ENCODE measurements at regions not wholly inside any gene's neighbourhood (a gene's known extent, or its start where the extent isn't known, plus 50 kb on each side); places are given as distances from the start of the nearest gene placed in this dataset.
A peak's percentile ranks its signal among the peaks of the same experiment; 100 is the strongest.

DNA sequence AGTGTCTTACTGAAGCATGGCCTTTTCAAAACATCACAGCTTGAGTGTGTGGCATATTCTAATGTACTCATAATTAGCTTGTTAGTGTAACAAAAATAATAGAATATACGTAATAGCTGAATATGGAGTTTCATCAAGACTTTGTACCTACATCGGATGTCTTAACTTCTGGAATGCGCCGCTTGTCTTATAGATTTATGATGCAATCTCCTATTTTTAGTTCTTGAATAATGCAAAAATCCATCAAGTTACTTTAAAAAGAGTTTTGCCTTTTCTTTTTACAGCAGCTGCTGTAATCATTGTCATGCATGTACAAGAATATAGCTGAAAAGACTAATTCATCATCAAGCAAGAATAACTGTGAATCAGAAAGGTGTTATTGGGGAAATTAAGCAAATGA is 140.7 kb upstream of the SCN7A start:
- no peak for DNase-seq

- DNase-seq = no peak
Observed at GRCh38 chr2:166632616-166633015, 138.6 kb upstream of the SCN7A start.

- DNase-seq = no peak
Observed at GRCh38 chr2:166628478-166629136, 134.6 kb upstream of the SCN7A start.

GRCh38 chr2:166627893-166628292 is 133.8 kb upstream of the SCN7A start:
- DNase-seq = no peak

GRCh38 chr2:166625670-166626069 is 131.6 kb upstream of the SCN7A start:
- no peak for DNase-seq

DNA sequence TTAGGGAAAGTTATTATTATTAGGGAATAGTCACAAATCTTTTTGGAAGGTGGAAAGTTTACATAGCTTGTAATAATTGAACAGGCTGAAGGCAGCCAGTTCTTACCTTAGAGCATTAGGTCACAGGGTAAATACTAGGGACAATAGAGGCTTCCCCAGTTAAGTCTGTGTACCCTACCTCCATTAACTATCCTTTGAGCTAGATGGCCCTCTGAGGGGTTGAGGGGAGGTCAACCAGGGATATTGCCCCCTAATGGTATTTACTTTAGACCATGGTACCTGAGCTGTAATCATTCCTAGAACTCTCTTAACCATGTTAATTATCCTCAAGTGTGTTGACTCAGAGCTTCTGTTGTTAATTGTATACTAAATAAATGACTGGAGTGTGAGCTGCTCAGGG is 120.5 kb upstream of the SCN7A start:
- DNase-seq = no peak

DNA sequence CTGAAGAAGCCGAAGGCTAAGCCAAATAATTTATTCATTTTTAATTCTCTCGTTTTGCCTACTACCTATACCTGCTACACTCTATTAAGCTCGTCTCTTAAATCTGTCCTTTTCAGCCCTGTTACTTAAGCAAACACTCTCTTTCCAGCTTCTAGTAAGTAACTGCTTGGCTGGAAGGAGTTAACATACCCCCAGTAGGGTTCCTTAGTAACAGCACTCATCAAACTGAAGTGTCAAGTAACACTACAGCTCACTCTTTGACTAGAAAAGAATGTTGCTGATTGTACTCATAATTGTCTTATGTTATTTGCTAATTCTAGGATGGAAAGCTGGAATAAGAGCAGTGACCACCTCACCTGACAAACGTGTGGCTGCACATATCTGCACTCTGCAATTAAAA is 120.0 kb upstream of the SCN7A start:
- no peak for DNase-seq

- no peak for DNase-seq
Observed at GRCh38 chr2:166613226-166613625, 119.2 kb upstream of the SCN7A start.

DNA sequence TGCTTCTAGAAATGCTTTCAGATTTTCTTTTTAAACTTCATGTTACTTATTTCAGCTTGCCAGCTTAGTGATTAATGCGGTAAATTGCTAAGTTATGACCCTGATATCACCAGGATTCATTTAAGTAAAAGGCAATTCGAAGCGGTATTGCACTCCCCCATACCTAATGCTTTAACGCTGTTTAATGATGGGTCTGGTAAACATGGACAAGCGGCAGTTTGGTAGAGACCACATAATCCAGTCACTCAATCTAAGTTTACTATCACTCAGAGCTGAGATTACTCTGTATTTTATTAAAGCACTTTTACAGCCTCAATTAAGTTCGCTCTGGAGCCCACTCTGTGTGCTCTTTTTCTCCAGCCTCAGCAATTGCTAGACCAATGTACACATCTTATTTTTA is 118.2 kb upstream of the SCN7A start:
- DNase-seq = no peak

- DNase-seq = no peak
Observed at GRCh38 chr2:166610913-166611305, 116.9 kb upstream of the SCN7A start.

DNA sequence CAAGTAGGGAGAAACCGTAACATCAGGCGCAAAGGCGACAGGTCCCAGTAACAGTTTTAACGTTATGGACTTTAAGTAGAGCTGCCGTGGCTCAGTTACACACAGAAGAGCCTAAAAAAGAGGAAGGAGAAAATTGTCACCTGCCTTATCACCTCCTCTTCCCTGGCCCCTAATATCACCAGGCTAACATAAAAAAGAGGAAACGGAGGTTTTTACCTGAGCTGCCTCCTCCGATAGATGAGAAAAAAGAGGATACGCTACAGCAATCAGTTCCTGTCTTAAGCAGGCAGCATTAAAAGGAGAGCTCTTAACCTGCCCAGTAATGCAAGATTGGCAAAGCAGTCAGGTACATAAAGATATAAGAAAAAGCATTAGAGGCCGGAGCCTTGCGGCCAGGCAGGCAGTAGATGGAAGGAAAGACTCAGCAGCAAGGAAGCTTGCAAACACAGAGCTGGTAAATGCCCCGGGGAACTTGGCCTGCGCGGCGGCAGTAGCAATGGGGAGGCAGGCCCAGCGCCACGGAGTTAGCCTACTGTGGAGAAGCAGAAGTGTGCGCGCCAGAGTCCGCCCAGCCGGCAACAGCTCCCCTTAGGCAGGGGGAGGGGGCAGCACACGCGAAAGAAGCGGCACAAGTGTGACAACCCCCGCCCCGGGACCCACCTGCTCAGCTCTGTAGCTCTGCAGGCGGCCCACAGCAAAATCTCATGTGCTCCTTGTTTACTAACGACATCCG is 116.3 kb upstream of the SCN7A start:
- peak; percentile 48 for DNase-seq

- no peak for DNase-seq
Observed at GRCh38 chr2:166609183-166609959, 115.3 kb upstream of the SCN7A start.

DNA sequence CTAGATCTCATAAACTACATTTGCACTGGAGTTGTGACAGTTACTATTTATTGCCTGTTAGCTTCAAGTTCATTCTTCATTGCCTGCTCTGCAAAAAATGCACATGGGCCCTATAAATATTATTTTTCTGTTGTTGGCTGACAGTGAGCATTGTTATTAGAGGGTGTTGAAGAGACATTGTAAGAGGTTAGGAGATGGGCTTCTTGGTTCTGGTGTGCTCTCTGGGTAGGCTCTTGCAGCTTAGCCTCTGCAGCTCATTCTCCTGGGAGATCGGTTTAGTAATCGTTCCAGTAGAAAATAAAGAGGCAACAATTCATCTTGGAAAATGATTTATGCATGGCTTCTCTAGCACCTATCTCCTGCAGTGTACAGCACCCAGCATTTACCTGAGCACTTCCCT is 113.8 kb upstream of the SCN7A start:
- DNase-seq = no peak

GRCh38 chr2:166593403-166593802 is 99.4 kb upstream of the SCN7A start:
- no peak for DNase-seq

DNA sequence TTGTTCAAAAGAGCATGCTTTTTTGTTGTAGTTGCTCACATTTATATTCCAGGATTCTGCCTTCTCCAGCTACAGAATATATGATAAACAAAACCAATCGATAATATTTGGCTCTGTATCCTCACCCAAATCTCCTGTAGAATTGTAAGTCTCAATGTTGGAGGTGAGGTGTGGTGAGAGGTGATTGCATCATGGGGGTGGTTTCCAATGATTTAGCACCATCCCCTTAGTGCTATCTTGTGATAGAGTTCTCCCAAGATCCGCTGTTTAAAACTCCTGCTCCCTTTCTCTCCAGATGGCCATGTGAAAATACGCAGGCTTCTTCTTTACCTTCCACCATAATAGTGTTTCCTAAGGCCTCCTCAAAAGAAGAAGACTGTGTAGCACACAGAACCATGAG is 98.7 kb upstream of the SCN7A start:
- no peak for DNase-seq

- no peak for DNase-seq
Observed at GRCh38 chr2:166591226-166591625, 97.2 kb upstream of the SCN7A start.

DNA sequence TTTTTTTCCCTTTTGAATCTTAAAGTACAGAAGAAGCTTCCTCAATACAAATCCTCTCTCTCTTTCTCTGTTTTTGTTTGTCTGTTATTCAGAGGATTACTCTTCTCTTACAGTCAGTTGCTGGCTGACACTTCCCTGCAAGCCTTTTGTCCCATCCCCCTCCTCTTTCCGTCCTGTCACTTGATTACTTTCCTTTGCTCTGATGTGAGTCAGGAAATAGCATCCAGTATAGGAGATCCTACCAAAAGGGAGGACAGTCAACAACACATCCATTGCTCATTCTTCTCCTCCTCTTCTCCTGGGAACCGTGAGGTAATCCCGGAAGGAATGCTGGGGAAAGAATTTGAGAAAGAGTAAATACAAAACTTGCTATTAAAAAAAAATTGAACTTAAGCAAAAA is 79.3 kb upstream of the SCN7A start:
- DNase-seq = peak; percentile 4

GRCh38 chr2:166572937-166573336 is 78.9 kb upstream of the SCN7A start:
- DNase-seq = no peak

DNA sequence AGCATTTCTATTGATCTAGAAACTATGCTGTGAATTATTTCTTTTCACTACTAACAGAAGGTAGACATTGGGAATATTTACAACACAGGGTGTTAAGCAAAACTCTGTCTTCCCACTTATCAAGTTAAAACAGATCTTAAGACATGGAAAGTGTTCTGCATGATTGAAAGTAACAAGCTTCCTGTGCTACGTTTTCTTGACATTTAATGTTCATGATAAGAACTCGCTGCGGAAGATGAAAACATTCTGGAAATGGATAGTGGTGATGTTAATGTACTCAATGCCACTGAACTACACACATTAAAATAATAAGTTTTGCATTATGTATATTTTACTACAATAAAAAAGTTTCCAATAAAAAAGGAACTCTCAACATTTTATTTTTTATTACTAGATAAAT is 74.4 kb upstream of the SCN7A start:
- no peak for DNase-seq

DNA sequence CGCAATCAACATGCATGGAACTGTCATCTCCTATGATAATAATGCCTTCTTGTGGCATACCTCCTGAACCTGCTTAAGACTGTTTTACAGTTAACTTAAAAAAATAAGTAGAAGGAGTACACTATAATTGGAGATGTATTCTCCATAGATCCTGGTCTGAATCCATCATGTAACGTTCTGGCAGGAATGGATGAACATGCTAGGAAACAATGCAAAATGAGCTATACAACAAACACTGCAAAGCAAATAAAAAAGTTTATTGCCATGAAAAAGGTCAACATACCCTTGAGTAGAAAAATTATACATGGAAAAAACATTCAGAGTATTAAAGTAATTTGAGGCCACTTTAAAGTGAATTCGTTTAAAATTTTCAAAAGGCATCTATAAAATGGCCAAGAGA is 71.5 kb upstream of the SCN7A start:
- DNase-seq = no peak

DNA sequence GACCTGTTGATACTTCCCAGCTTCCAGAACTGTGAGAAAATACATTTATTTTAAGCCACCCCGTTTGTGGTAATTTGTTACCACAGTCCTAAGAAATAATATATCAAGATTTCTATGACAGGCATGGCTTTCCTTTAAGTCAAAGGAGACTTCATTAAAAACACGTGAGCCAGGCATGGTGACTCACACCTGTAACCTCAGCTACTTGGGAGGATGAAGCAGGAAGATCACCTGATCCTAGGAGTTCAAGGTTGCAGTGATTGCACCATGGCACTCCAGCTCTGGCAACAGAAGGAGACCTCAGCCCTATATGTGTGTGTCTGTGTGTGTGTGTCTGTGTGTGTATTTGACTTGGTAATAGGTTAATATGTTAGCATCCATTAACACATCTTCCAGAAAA is 69.8 kb upstream of the SCN7A start:
- DNase-seq = no peak

DNA sequence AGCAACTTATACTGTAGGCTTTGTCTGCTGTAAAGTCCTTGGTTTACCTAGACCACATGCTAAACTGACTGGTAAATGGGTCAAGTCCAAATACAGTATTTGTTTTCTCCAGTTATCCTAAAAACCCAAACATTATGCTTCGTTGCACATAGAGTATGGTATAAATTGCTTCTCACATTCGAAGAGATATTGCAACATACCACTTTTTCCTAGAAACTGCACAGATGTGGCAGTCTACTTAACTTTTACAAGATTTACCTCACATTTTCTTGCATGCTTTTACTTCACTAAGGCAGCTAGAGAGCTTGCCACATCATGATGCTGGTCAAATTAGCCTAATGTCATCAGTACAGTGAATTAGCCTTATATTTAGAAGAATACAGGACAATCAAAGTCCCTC is 66.0 kb upstream of the SCN7A start:
- DNase-seq = no peak

DNA sequence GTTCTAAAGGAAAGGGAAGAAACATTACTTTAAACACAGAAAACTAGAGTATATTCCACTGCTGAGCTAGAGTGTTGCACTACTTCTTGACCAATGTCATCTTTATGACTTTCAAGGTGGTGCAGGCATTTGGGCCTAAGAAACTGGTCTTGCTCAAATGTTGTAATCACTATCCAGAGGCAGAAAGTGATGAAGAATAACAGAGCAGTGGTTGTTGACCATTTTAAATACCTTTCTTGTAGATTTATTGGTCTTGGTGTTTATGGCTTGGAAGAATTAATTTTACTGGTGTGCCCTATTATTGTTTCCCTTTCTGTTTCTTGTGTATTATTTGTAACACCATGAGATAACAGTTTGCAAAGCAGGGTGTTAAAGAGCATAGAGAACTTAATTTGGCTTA is 56.9 kb upstream of the SCN7A start:
- DNase-seq = no peak

- DNase-seq = no peak
Observed at GRCh38 chr2:166545473-166545872, 51.4 kb upstream of the SCN7A start.

All from retina (tissue), 1 donor.